Ascending aorta (tissue), 2 donors: ENCODE measurements at regions not wholly inside any gene's neighbourhood (a gene's known extent, or its start where the extent isn't known, plus 50 kb on each side); places are given as distances from the start of the nearest gene placed in this dataset.

ENCODE experiments used
- DNase-seq, 2 donors: peaks; one replicate each; pipeline ENCODE4 v3.0.0-alpha.2; 2019; ENCODE audit warnings: low spot score in 2 of 2
- H3K27ac ChIP-seq, 2 donors: fragments of 200-600 bp; sonication (generic); one replicate each; pipeline ENCODE4 v1.5.1; 2016 to 2017; ENCODE audit warnings: mild to moderate bottlenecking in 1 of 2
- H3K27me3 ChIP-seq: fragments of 200-600 bp; sonication (generic); one replicate; pipeline ENCODE4 v1.5.1; 2017
- H3K36me3 ChIP-seq, 2 donors: fragments of 200-600 bp; sonication (generic); one replicate each; pipeline ENCODE4 v1.5.1; 2016
- H3K4me1 ChIP-seq, 2 donors: fragments of 200-600 bp; sonication (generic); one replicate each; pipeline ENCODE4 v1.5.1; 2016 to 2017; ENCODE audit warnings: mild to moderate bottlenecking in 1 of 2
- H3K4me3 ChIP-seq, 2 donors: fragments of 200-600 bp; sonication (generic); one replicate each; pipeline ENCODE4 v1.5.1; 2016 to 2017; ENCODE audit warnings: mild to moderate bottlenecking in 1 of 2
- H3K9me3 ChIP-seq, 2 donors: fragments of 200-600 bp; sonication (generic); one replicate each; pipeline ENCODE4 v1.5.1; 2016
- intact Hi-C: fragments of 100-400 bp; cut with DNase I; formaldehyde crosslinking; loops from one replicate; pipeline ENCODE4 v1.15.1; 2023
- TF ChIP-seq, protein P1 (sequence below), 3 experiments: fragments of 200-600 bp in 2 of 3; fragments of 450-650 bp in 1 of 3; sonication (generic) in 2 of 3; IDR thresholded peaks; one replicate each; pipeline ENCODE4 v1.5.1; 2016 to 2019; ENCODE audit warnings: antibody characterized with exemption in 3 of 3, mild to moderate bottlenecking in 1 of 3, moderate library complexity in 1 of 3

- DNase-seq, result no peak
- TF ChIP-seq, protein P1, sequence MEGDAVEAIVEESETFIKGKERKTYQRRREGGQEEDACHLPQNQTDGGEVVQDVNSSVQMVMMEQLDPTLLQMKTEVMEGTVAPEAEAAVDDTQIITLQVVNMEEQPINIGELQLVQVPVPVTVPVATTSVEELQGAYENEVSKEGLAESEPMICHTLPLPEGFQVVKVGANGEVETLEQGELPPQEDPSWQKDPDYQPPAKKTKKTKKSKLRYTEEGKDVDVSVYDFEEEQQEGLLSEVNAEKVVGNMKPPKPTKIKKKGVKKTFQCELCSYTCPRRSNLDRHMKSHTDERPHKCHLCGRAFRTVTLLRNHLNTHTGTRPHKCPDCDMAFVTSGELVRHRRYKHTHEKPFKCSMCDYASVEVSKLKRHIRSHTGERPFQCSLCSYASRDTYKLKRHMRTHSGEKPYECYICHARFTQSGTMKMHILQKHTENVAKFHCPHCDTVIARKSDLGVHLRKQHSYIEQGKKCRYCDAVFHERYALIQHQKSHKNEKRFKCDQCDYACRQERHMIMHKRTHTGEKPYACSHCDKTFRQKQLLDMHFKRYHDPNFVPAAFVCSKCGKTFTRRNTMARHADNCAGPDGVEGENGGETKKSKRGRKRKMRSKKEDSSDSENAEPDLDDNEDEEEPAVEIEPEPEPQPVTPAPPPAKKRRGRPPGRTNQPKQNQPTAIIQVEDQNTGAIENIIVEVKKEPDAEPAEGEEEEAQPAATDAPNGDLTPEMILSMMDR (IDR thresholded peaks at IDR 0.05), result no peak
- intact Hi-C loops, result no loop called here
- Histone ChIP-seq H3K4me3 (no peak overlapping the region), H3K4me1 (peaks cover 19 to 33% of the 10 kb centered on the region in 2 donors), H3K36me3 (no peaks in the 10 kb centered on the region), H3K9me3 (no peaks in the 10 kb centered on the region), H3K27me3 (no peaks in the 10 kb centered on the region), H3K27ac (peak overlapping the region; percentile 7 to 16)
Measured at GRCh38 chr9:129340427-129341170, 162.5 kb upstream of the IER5L start.

GRCh38 chr9:129339539-129340157, 161.6 kb upstream of the IER5L start:
- H3K27ac ChIP-seq, result peak overlapping the region in 1 of 2 donors; percentile 28
- H3K4me3 ChIP-seq, result no peak overlapping the region
- H3K4me1 ChIP-seq, result peaks cover 27 to 42% of the 10 kb centered on the region in 2 donors
- intact Hi-C loops, result loop anchor here (5.0 kb wide), 1 partner anchor 82 kb away; no protein-coding TSS in a partner anchor
- no peak for DNase-seq
- H3K36me3 ChIP-seq, result no peaks in the 10 kb centered on the region
- TF ChIP-seq, protein P1 (IDR thresholded peaks at IDR 0.05), result no peak
- no peaks in the 10 kb centered on the region for H3K9me3 ChIP-seq
- H3K27me3 ChIP-seq, result no peaks in the 10 kb centered on the region

DNA sequence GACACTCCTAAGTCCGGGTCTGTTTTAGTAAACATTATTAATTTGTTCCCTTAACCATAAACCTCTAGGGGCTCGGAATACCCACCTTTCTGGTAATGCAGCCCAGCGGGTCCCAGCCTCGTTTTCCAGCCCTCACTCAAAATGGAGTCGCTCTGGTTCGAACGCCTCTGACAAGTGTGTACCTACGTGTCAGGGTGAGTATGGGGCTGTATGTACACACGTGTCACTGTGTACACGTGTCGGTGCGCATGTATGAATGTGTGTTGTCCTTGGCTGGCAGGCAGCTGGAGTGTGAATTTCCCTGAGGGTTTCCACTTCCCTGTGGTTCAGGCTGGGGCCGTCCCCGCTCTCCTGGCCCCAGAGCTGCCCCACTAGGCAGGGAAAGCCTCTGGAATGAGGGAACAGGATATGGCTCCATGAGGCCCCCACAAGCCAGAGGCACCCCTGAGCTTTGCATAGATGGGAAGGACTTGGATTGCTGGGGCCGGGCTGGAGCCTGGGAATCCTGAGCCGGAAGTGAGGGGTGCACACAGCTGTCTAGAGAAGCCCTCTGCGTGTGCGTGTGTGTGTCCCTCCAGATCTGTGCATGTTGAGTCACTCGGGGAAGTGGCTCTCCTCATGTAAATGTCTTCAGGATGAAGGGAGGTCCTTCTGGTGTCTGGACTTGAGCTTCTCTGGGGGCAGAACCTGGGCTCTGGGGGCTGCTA, 160.8 kb upstream of the IER5L start:
- Histone ChIP-seq H3K9me3 (no peaks in the 10 kb centered on the region), H3K27me3 (no peaks in the 10 kb centered on the region), H3K4me3 (no peak overlapping the region), H3K4me1 (peaks cover 32 to 50% of the 10 kb centered on the region in 2 donors), H3K36me3 (no peaks in the 10 kb centered on the region), H3K27ac (peak overlapping the region in 1 of 2 donors; percentile 28)
- DNase-seq, result peak in 1 of 2 donors; percentile 24
- intact Hi-C loops, result loop anchor here (5.0 kb wide), 1 partner anchor 82 kb away; no protein-coding TSS in a partner anchor
- TF ChIP-seq, protein P1 (IDR thresholded peaks at IDR 0.05), result no peak

GRCh38 chr9:129337336-129338140, 159.5 kb upstream of the IER5L start:
- no peaks in the 10 kb centered on the region for H3K36me3 ChIP-seq
- peak overlapping the region; percentile 84 to 96 for H3K27ac ChIP-seq
- H3K9me3 ChIP-seq, result no peaks in the 10 kb centered on the region
- H3K4me1 ChIP-seq, result peaks cover 35 to 55% of the 10 kb centered on the region in 2 donors
- TF ChIP-seq, protein P1 (IDR thresholded peaks at IDR 0.05), result no peak
- peak overlapping the region; percentile 45 to 63 for H3K4me3 ChIP-seq
- no peak for DNase-seq
- intact Hi-C loops, result loop anchor here (5.0 kb wide), 1 partner anchor 80 kb away; no protein-coding TSS in a partner anchor
- no peaks in the 10 kb centered on the region for H3K27me3 ChIP-seq
